HFFc6 (cell line): ENCODE measurements at regions not wholly inside any gene's neighbourhood (a gene's known extent, or its start where the extent isn't known, plus 50 kb on each side); places are given as distances from the start of the nearest gene placed in this dataset.

Experiments
- DNase-seq: peaks from one replicate; pipeline ENCODE4 v3.0.0-alpha.2; 2018
- H3K27ac Mint-ChIP-seq: 2 replicates; pipeline ENCODE4 v1.8.0; 2020; ENCODE audit warnings: mild to moderate bottlenecking, mixed read lengths
- H3K27me3 Mint-ChIP-seq: 2 replicates; pipeline ENCODE4 v1.8.0; 2021; ENCODE audit warnings: mild to moderate bottlenecking, moderate library complexity, mixed read lengths; ENCODE audit not compliant: insufficient read depth
- H3K36me3 Mint-ChIP-seq: 2 replicates; pipeline ENCODE4 v1.8.0; 2021; ENCODE audit warnings: low read depth, mixed read lengths
- H3K4me1 Mint-ChIP-seq: 2 replicates; pipeline ENCODE4 v1.8.0; 2020; ENCODE audit warnings: low read depth, mixed read lengths
- H3K4me3 Mint-ChIP-seq: 2 replicates; pipeline ENCODE4 v1.8.0; 2020; ENCODE audit warnings: mild to moderate bottlenecking, moderate library complexity, mixed read lengths
- H3K9me3 Mint-ChIP-seq: 2 replicates; pipeline ENCODE4 v1.8.0; 2020; ENCODE audit warnings: mild to moderate bottlenecking, mixed read lengths
- TF ChIP-seq, protein P1 (sequence below): fragments of 200-600 bp; sonication (generic); IDR thresholded peaks from 2 replicates; pipeline ENCODE4 v1.5.0; 2021; ENCODE audit warnings: antibody characterized with exemption, mild to moderate bottlenecking

DNA sequence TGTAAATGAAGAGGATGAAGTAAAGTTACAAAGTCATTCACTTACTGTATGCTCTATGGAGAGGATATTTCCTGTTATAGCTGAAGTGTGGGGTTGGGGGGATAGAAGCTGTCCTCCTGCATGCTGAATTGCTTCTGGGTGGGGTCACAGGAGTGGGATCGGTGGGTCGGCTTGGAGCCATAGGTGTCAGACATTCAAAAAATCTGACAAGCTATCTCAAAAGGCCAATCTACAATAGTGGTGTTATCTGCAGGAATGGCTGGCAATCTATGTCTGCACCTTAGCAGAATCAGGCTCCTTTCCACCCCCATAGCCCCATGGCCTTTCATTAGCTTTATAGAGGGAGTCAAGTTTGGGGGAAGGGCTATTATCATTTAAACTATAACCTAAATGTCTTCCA is 104.9 kb downstream of the ABCC12 start:
- Mint-ChIP-seq H3K9me3 (no peaks in the 10 kb centered on the region), H3K4me1 (peaks cover 39% of the 10 kb centered on the region), H3K27ac (no peak overlapping the region), H3K36me3 (no peaks in the 10 kb centered on the region), H3K27me3 (peaks cover 12% of the 10 kb centered on the region), H3K4me3 (no peak overlapping the region)
- no peak for DNase-seq
- TF ChIP-seq, protein P1, sequence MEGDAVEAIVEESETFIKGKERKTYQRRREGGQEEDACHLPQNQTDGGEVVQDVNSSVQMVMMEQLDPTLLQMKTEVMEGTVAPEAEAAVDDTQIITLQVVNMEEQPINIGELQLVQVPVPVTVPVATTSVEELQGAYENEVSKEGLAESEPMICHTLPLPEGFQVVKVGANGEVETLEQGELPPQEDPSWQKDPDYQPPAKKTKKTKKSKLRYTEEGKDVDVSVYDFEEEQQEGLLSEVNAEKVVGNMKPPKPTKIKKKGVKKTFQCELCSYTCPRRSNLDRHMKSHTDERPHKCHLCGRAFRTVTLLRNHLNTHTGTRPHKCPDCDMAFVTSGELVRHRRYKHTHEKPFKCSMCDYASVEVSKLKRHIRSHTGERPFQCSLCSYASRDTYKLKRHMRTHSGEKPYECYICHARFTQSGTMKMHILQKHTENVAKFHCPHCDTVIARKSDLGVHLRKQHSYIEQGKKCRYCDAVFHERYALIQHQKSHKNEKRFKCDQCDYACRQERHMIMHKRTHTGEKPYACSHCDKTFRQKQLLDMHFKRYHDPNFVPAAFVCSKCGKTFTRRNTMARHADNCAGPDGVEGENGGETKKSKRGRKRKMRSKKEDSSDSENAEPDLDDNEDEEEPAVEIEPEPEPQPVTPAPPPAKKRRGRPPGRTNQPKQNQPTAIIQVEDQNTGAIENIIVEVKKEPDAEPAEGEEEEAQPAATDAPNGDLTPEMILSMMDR: no peak

GRCh38 chr16:48049847-48050246 is 105.9 kb downstream of the ABCC12 start:
- TF ChIP-seq, protein P1: no peak
- H3K4me3 Mint-ChIP-seq: no peak overlapping the region
- DNase-seq: no peak
- H3K27me3 Mint-ChIP-seq: peaks cover 12% of the 10 kb centered on the region
- no peaks in the 10 kb centered on the region for H3K36me3 Mint-ChIP-seq
- no peaks in the 10 kb centered on the region for H3K9me3 Mint-ChIP-seq
- H3K4me1 Mint-ChIP-seq: peaks cover 28% of the 10 kb centered on the region
- H3K27ac Mint-ChIP-seq: no peak overlapping the region

- H3K27me3 Mint-ChIP-seq: peaks cover 14% of the 10 kb centered on the region
- no peaks in the 10 kb centered on the region for H3K9me3 Mint-ChIP-seq
- peaks cover 12% of the 10 kb centered on the region for H3K4me1 Mint-ChIP-seq
- no peaks in the 10 kb centered on the region for H3K36me3 Mint-ChIP-seq
- DNase-seq: no peak
- H3K27ac Mint-ChIP-seq: no peak overlapping the region
- H3K4me3 Mint-ChIP-seq: no peak overlapping the region
- TF ChIP-seq, protein P1: no peak
These were observed 108.1 kb downstream of the ABCC12 start for GRCh38 chr16:48047720-48048119.

DNA sequence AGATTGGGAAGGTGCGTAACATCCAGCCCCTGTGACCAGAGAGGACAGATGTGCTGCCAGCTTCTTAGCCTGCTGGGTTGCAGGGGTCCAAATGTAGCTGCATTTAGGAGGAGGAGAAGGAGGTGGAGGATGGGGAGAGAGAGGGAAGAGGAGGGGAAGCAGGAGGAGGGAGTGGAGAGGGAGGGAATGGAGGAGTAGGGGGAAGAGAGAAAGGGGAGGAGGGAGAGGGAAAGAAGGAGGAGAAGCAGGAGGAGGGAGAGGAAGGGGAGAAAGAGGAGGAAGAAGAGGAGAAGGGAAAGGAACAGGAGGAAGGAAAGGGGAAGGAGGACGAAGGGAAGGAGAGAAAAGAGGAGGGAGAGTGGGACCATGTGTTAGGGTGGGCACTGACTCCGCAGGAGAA is 108.6 kb downstream of the ABCC12 start:
- Mint-ChIP-seq H3K9me3 (no peaks in the 10 kb centered on the region), H3K4me3 (no peak overlapping the region), H3K27ac (no peak overlapping the region), H3K4me1 (peaks cover 8% of the 10 kb centered on the region), H3K36me3 (no peaks in the 10 kb centered on the region), H3K27me3 (peaks cover 19% of the 10 kb centered on the region)
- TF ChIP-seq, protein P1: no peak
- DNase-seq: no peak

DNA sequence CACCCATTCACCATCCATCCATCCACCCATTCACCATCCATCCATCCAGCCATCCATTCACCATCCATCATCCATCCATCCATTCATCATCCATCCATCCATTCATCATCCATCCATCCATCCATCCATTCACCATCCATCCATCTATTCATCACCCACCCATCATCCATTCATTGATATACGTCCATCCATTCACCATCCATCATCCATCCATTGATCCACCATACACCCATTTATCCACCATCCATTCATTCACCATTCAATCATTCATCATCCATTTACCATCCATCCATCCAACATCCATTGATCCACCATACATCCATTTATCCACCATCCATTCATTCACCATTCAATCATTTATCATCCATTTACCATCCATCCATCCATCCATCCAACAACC is 111.7 kb downstream of the ABCC12 start:
- Mint-ChIP-seq H3K27ac (no peak overlapping the region), H3K9me3 (no peaks in the 10 kb centered on the region), H3K27me3 (peaks cover 25% of the 10 kb centered on the region), H3K36me3 (no peaks in the 10 kb centered on the region), H3K4me1 (no peaks in the 10 kb centered on the region), H3K4me3 (no peak overlapping the region)
- DNase-seq: no peak
- TF ChIP-seq, protein P1: no peak

- Mint-ChIP-seq H3K27me3 (peaks cover 21% of the 10 kb centered on the region), H3K27ac (no peak overlapping the region), H3K4me3 (no peak overlapping the region), H3K4me1 (no peaks in the 10 kb centered on the region), H3K36me3 (no peaks in the 10 kb centered on the region), H3K9me3 (no peaks in the 10 kb centered on the region)
- TF ChIP-seq, protein P1: no peak
- no peak for DNase-seq
These were observed 113.8 kb downstream of the ABCC12 start for GRCh38 chr16:48041981-48042421.
